Ecto neural progenitor cell (in vitro differentiated cells): ENCODE measurements at regions not wholly inside any gene's neighbourhood (a gene's known extent, or its start where the extent isn't known, plus 50 kb on each side); places are given as distances from the start of the nearest gene placed in this dataset.

ENCODE experiments used
- DNase-seq: peaks from one replicate; pipeline ENCODE4 v3.0.0-alpha.2; 2018; ENCODE audit warnings: low spot score

DNA sequence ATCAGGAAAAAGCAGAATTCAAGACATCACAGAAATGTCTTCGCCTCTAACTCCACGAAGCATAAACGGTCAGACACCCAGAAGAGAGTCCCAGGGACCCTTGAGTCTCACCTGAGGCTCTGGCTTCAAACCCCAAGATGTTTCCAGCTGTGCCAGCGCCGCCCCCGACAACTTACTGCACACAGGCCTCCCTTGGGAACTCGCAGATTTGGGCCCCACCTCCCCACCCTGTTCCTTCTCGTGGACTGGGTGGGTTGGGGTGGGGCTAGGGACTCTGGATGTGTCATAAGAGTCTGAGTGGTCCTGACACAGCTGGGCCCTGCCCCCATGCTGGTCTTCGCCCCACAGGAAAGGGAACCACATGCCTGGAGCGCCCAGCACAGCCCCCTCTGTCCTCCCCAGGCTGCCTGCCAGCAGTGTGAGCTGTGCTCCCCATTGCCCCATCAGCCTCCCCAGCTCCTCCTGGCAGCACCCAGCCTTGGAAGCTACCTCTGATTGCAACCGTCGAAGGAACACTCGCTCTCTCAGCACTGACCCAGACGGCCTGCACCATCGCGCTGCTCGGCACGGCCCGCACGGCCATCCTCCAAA lies 147.5 kb downstream of the CRYBB2 start:
- DNase-seq: no peak

DNA sequence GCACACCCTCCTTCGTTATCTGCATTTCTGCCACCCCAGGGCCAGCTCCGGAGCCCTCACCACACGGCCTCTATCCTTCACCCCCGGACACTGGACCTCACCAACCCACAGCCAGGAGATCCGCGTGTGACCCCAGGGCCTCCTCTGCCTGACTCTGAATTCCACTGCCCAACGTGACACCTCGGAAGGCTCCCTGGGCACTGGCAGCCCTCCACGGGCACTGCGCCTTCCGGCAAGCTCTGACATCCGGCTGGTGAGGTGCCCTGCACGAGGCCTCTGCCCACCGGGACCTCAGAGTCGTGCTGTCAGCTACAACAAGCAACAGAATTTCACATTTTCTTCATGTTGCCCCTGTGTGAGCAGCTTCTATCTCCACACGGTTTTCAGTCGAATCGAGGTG lies 148.3 kb downstream of the CRYBB2 start:
- no peak for DNase-seq

DNA sequence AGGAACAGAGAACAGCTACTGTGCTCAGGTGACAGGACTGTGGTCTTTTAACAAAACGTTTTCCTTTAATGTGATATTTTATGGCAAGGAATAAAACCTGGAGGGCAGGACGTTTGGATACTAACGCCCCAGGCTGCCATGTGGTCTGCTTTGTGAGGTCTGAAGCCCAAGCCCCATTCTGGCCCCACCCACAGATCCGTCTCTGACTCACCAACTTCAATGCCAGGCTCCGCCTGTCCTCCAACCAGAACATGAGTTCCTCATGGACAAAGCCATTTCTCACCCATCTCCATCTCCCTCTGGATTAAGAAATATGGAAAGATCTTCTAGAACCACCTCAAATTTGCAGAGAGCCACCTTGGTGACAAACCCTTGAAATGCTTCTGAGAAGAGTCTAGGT lies 148.8 kb downstream of the CRYBB2 start:
- no peak for DNase-seq

DNA sequence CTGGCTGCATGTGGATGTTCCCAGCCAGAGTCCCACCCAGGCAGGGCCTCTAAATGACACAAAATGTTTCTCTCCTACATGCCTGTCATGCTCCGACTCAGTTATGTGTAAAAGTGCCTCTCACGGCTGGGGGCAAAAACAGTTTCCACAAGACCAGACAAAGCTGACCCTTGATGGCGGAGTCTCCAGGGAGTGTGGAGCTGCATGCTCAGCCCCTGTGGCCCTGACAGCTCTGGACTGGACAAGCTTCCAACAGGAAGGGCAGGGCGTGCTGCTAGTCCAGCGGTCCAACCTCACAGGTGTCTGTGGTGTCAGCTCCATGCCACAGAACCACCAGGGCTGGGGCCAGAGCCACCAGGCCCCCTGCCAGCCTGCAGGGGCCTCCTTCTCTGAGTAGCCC lies 149.6 kb downstream of the CRYBB2 start:
- no peak for DNase-seq

DNA sequence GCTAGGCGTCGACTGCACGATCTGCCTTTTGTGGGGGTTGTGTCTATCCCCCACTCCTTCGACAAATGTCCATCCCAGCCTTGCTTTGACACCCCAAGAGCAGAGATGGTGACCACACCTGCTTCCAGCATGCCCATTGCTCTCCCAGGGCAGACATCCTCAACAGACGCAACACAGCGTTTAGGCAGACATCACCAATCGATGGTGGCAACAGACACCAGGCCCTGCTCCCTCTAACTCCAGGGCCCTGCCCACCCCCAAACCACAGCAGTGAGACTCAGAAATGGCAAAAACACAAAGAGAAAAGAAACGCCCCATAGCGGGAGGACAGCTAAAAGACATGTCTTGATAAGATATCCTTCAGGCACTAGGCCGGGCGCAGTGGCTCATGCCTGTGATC lies 150.9 kb downstream of the CRYBB2 start:
- no peak for DNase-seq

DNA sequence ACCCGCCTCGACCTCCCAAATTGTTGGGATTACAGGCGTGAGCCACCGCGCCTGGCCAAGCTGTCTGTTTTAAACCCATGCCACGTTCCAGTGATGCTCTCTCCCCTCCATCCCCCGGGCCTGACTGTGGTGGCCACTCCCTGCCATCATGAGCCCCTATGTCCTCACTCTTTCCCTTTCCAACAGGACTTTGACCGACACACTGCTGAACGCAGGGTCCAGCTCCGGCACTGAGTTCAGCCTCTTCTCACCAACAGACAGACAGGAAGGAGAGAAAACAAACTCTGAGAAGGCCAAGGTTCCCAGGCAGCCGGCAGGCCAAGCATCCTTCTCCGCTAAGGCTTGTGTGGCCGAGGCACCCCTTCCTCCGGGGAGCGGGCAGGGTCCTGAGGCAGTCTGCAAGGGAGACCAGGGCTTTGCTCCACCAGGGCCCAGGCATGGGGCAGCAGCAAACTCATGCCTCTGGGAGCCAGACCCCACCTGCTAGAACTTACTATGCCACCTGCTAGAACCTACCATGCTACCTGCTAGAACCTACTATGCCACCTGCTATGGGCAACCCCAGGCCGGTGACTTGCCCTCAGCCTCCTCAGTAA lies 152.7 kb downstream of the CRYBB2 start:
- DNase-seq: no peak

DNA sequence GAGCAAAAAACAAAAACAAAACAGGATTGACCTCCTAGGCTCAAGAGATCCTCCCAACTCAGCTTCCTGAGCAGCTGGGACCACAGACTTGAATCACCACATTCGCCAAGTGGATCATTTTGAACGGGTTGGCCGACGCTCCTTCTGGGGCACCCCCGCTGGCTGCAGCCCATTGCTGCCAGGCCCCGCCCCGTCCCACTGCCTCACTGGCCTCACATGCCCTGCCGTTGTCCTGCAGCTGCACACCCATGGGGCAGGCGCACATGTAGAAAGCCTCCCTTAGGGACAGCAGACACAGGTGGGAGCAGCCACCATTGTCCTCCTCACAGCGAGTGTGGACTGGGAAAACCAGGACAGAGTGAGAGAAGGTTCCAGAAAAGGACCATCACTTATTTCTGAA lies 154.5 kb downstream of the CRYBB2 start:
- DNase-seq: no peak

DNA sequence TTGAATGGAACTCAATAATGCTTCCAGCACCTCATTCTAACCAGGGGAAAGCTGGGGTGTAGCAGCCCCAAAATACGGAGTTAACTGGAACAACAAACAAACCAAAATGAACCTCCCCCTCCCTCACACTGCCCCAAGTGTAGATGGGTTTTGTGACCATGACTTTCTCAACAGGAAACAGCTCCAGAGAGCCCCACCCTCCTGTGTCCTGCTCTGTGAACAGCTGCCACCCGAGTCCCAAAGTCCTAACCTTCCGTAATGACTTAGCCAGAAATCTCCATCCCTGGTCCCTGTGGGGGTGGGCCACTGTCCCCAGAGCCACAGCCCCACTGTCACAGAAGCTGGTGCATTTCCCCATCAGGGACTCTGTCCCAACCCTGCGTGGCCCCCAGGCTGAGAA lies 155.4 kb downstream of the CRYBB2 start:
- no peak for DNase-seq

DNA sequence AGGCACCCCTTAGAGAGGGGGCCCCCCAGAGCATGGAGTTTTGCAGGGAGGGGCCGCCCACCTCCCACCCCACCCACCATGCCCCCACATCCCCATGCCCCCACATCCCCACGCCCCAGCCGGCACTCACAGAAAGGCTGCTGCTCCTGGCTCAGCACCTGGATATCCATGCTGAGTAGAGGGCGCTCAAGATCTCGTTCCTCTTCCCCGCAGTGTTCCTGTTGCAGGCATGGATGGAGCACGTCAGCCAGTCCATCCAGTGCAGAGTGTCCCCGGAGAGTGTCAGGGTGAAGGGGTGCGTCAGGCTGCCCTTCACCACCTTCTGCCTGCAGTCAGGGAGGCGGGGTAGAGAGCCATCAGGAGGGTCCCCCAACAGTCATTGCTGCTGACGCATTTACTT lies 156.2 kb downstream of the CRYBB2 start:
- DNase-seq: no peak

DNA sequence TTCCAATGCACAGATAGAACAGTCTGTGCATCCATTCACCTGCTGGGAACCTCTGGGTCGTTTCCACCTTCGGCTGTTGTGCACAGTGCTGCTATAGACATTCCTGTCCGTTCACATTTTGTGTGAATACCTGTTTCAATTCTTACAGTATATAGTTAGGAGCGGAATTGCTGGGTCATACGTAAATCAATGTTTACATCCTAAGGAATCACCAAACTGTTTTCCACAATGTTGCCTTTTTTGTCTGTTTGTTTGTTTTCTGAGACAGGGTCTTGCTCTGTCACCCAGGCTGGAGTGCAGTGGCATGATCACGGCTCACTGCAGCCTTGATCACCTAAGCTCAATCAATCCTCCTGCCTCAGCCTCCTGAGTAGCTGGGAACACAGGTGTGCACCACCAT lies 158.3 kb downstream of the CRYBB2 start:
- DNase-seq: no peak

DNA sequence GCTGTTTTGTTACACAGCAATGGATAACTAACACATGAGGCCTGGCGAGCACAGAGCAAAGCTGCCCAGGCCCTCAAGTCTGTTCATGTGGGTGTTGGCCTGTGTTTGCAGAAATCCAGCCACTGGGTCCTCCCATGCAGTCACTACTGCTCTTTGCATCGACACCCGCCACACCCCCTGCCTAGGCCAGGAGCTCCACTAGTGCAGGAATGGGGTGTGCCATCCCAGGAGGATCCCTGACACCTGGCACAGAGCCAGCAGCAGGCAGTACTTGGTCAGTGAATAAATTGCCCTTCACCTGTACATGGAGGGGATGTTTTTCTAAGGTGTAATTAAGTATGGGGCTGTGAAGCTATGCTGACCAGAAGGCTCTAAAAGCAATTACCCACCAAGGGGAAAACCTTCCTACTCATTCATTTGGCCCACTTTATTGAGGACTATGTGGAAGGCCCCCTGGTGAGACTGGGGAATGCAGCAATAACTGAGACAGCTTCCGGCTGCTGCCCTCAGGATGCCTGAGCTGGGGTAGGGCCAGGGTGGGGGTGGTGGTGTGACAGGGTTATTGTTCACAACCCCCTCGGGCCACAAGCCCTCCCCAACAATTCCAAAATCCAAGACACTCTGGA lies 160.8 kb downstream of the CRYBB2 start:
- no peak for DNase-seq

DNA sequence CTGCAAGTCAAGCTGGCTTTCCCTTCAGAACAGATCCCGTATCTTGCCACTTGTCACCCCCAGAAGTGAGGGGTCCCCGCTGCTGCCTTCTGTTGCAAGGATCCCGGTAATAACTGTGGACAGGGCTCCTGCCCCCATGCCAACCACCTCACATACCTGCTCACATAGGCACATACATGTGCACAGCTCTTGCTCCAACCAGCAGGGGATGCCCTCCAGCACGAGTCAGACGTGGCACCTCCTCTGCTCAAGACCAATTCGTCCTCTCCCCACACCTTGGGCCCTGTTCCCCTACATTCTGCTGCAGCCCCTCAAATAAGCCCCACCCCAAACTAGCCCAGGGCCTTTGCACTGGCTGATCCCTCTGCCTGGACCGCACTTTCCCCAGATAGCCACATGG lies 163.3 kb downstream of the CRYBB2 start:
- DNase-seq: no peak

DNA sequence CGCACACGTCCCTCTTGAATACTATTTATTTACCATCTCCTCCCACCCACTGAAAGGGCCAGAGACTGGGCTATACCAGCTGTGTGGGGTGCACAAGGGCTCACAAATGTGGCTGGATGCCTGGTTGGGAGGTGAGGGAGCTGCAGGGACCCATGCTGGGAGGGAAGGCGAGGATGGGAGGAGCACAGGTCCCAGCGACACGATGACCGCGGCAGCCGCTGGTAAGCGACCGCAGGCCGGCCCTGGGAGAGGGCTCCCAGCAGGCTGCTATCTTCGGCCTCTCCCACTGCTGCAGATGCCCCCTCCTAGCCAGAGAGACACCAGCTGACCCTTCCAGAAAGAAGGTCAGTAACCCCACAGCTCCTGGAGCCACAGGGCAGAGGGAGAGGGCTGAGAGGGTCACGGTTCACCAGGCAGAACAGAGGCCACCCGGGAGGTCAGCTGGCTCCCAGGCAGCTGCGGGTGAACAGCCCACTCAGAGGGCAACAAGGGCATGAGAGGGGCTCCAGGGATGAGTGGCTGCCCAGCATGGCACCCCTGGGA lies 163.9 kb downstream of the CRYBB2 start:
- peak; percentile 75 for DNase-seq

DNA sequence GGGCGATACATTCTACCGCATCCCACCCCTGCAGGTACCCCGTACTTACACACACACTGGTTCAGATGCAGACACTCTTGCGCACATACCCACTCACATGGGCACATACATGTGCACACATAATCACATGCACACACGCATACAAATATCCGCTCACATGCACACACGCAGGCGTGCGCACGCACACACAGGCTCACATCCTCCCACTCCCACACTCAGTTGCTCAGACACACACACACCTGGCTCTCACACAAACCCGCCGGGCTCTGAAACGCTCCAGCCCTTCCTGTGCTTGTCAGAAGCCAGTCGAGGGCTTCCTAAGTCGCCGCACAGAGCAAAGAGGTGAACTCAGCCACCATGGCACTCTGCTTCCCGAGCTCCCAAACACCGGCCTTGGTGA lies 164.5 kb downstream of the CRYBB2 start:
- peak; percentile 59 for DNase-seq

DNA sequence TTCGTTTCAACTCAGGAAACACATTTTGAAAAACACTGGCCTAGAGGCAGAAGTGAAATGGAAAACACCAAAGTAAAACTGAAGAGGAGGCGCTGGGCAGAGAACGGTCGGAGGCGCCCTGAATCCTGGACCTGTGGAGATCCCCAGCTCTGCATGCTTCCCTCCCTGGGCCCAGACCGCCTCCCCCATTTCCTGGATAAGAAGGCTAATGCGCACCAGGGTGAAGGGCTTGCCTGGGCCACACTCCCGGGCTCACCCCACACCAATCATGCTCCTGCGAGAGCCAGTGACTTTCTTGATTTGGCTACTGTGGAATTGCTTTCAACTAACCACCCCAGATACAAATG lies 167.1 kb downstream of the CRYBB2 start:
- no peak for DNase-seq

DNA sequence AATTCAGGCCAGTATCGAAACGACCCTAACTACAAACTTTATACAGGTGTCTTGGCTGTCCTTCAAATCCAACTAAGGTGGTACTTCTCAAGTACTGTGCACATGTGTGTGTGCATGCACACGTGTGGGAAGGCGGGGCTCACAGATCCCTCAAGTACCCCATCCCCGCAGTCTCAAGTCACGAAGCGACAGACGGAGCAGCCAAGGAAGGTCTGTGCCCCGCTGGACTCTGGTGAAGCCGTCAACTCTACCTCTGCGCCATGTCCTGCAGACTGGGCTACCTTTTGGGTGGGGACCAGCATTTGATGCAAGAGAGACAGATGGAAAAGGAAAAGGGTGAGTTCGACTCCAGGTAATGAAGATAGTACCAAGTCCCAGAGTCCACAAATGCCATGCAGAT lies 169.0 kb downstream of the CRYBB2 start:
- DNase-seq: no peak

DNA sequence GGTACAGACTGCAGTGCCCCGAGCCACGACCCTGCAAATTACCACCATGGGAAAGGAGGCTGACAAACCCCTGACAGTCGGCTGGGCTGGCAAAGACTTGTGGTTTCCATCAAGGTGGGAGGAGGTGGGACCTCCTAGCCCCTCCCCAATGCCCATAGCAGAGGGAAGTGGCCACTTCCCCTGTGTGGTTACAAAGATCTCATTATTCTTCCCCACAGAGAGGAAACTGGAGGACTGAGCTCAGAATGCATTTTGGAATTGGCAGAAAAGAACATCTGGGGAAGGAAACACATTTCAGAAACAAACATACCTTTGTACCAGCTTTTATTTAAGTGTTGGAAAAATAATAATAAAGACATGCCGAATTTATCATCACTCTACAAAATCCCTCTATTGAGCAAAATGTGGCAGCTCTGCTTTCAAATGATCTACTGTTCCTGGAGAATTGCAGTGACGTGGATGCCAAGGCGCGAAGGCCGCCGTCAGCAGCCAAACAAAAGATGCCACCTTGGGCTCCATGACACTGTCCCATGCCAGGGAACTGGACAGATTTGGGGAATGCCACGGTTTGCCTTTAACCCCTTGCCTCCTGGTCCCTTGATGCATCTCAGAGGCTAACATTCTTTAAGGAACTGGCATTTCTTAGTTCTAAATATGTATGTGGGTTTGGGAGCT lies 169.6 kb downstream of the CRYBB2 start:
- DNase-seq: no peak

DNA sequence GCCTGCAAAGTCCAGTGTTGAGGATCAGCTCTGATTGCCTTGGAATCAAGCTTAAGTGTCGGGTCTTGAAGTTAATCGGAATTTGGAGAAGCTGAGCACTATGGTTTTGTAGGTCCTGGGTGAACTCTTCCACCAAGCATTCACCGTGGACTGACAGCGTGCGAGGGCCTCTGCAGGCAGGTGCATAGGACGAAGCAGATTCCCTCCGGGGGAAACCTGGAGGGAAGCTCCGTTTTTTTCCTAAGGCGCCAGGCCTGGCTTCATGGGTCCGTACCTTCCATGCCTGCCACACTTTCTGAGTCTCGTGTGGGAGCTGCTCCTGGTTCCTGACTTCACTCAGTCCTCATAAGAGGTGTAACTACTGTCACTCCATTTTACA lies 170.1 kb downstream of the CRYBB2 start:
- no peak for DNase-seq

DNA sequence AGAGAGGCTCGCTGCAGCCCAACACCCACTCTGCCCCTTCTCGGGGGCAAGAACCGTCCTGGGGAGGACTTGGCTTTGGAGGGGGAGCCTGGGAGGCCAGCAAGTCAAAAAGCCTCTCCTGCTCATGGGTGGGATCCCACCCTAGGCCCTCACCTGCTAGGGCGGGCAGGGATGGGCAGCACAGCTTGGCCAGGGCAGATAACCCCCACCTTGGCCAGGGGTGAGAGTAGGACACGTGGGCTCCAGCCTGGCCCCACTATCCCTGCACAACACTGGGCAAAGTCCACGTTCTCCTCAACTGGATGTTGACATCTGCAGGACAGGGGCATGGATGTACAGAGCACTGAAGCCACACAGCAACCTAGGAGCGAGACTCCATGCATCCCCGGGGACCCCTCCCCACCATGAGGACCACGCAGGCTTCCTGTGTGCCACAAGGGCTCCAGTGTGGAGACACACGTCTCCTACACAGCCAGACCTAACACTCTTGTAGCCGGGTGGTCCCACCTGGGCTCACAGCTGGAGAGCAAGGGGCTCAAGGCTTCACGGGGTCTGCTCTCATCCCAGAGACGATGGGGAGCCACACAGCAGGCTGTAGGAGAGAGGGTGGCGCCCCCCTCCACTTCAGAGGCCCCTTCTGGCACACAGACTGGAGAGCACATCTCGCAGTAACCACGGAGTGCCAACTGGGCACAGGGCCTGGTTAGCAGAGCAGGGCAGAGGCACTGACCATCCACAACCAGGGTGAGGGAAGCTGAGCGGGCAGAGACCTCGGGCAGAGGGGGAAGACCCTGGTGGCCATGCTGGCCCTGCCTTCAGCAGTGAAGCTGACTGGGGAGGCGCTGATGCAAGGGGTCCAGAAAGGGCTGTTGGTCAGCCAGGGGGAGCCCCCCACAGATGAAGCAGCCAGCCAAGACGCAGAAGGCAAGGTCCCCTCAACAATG lies 171.1 kb downstream of the CRYBB2 start:
- DNase-seq: no peak

DNA sequence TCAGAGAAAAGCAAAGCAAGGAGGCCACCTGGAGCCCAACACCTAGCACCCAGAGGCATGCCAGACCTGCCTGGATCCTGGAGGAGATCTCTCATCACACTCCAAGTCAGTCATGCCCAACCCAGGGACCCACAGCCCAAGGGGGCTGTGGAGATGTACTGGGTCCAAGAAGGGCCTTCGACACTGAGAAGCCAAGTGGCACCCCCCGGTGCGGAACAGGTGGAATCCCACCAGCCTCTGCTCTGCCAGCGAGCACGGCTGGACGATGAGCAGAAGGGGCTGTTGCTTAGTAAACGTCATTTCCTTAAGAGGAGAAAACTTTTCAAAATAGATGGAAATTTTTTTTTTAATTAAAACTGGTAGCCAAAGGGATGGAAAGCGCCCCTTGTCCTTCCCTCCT lies 171.9 kb upstream of the GRK3 start:
- DNase-seq: no peak

DNA sequence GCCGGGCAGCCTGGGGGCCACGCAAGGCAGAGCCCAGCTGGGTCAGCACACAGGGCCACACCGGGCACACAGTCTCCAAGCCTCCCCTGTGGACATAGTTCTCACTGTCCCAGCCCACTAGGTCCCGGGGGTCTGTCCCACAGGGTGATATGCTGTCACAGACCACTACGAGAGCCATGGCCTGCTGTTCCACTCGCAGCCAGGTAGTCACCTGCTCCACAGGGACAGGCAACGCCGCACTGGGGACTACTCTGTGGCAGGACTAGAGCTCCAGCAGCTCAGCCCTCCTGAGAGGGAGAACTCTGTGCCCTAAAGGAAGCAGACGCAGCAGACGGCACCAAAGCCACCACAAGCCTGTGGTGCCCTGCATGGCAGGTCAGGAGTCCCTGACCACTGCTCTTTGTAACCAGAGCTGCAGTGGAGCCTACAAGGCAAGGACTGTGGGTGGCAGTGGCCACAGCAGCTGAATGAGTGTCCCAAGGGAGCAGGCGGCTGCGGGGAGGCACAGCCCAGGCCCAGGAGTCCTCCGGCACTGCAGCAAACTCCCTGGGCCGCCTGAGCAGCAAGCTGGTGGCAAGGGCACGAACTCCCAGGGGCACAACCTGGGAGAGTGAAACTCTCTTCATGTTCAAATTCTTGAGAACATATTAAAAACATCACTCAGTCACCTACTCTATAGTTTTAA lies 171.2 kb upstream of the GRK3 start:
- DNase-seq: no peak

DNA sequence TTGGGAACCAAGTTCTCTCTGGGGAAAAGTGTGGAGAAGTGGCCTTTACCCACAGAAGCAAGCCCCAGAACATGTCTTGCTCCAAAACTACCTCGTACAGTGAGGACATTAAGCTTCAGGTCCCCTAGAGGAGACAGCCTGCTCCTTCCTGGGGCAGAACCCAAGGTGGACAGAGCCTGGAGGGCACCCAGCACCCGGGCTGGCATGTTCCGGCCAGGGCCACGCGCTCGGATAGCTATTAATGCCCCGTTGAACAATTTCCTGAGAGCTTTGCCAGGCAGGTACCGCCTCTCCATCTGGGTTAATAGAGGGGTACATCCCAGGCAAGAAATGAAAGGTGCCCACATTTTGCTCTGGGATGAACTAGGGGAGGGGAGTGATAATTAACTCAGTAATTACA lies 169.0 kb upstream of the GRK3 start:
- no peak for DNase-seq
